ENCODE measurements at regions not wholly inside any gene's neighbourhood (a gene's known extent, or its start where the extent isn't known, plus 50 kb on each side); places are given as distances from the start of the nearest gene placed in this dataset.

- H3K9ac ChIP-seq, result no peak overlapping the region
- no peaks in the 10 kb centered on the region for H3K79me2 ChIP-seq
- H3K27me3 ChIP-seq (ENCODE audit: control insufficient read depth, insufficient read depth, low read length), result no peaks in the 10 kb centered on the region
- no peak for TF ChIP-seq CTCF (IDR thresholded peaks at IDR 0.05)
- no peak overlapping the region for H3K27ac ChIP-seq
- H3K9me3 ChIP-seq (ENCODE audit: control insufficient read depth, low read length), result no peaks in the 10 kb centered on the region
- no peak overlapping the region for H2AFZ ChIP-seq
- H3K4me1 ChIP-seq, result no peaks in the 10 kb centered on the region
- H3K4me3 ChIP-seq (ENCODE audit: low read depth, low read length), result no peak overlapping the region
- no peak overlapping the region for H3K4me2 ChIP-seq (ENCODE audit: low read length)
- no peaks in the 10 kb centered on the region for H3K36me3 ChIP-seq (ENCODE audit: control insufficient read depth, insufficient read depth, low read length)
These were observed 147.0 kb upstream of the NTM start for GRCh38 chr11:131223198-131223991.

DNA sequence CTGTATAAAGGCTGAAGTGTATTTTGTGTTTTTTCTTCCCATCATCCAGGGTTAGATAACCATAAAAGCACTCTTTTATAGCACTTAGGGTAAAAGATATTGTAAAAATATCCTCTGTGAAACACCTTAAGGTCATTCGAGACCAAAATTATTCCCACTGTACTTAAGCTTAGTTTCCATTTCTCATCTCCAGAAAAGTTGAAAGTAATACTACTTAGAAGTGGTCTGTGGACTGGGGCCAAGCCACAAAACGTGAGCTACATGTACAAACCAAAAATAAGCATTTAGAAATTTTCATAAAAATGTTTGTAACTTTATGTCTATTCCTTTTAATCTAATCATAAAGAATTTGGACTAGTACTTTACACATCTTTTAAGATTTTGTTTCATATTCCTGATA, 142.0 kb upstream of the NTM start:
- no peak for TF ChIP-seq CTCF (IDR thresholded peaks at IDR 0.05)
- Histone ChIP-seq H3K27ac (no peak overlapping the region), H3K9me3 (ENCODE audit: control insufficient read depth, low read length) (no peaks in the 10 kb centered on the region), H3K4me3 (ENCODE audit: low read depth, low read length) (no peak overlapping the region), H3K4me2 (ENCODE audit: low read length) (no peak overlapping the region), H3K36me3 (ENCODE audit: control insufficient read depth, insufficient read depth, low read length) (no peaks in the 10 kb centered on the region), H3K79me2 (no peaks in the 10 kb centered on the region), H2AFZ (no peak overlapping the region), H3K9ac (no peak overlapping the region), H3K4me1 (no peaks in the 10 kb centered on the region), H3K27me3 (ENCODE audit: control insufficient read depth, insufficient read depth, low read length) (no peaks in the 10 kb centered on the region)

- Histone ChIP-seq H3K27ac (no peak overlapping the region), H3K4me1 (no peaks in the 10 kb centered on the region), H3K36me3 (ENCODE audit: control insufficient read depth, insufficient read depth, low read length) (no peaks in the 10 kb centered on the region), H2AFZ (no peak overlapping the region), H3K79me2 (no peaks in the 10 kb centered on the region), H3K9me3 (ENCODE audit: control insufficient read depth, low read length) (no peaks in the 10 kb centered on the region), H3K4me2 (ENCODE audit: low read length) (no peak overlapping the region), H3K27me3 (ENCODE audit: control insufficient read depth, insufficient read depth, low read length) (no peaks in the 10 kb centered on the region), H3K4me3 (ENCODE audit: low read depth, low read length) (no peak overlapping the region), H3K9ac (no peak overlapping the region)
- TF ChIP-seq CTCF (IDR thresholded peaks at IDR 0.05), result no peak
These were observed 141.2 kb upstream of the NTM start for GRCh38 chr11:131229221-131229620.

- TF ChIP-seq CTCF (IDR thresholded peaks at IDR 0.05), result no peak
- Histone ChIP-seq H3K36me3 (ENCODE audit: control insufficient read depth, insufficient read depth, low read length) (no peaks in the 10 kb centered on the region), H2AFZ (no peak overlapping the region), H3K27ac (no peak overlapping the region), H3K9ac (no peak overlapping the region), H3K9me3 (ENCODE audit: control insufficient read depth, low read length) (no peaks in the 10 kb centered on the region), H3K27me3 (ENCODE audit: control insufficient read depth, insufficient read depth, low read length) (no peaks in the 10 kb centered on the region), H3K4me3 (ENCODE audit: low read depth, low read length) (no peak overlapping the region), H3K4me1 (no peaks in the 10 kb centered on the region), H3K4me2 (ENCODE audit: low read length) (no peak overlapping the region), H3K79me2 (no peaks in the 10 kb centered on the region)
These were observed 139.0 kb upstream of the NTM start for GRCh38 chr11:131231317-131231940.

Data from parathyroid adenoma (tissue), 2 donors.